HK-2 (cell line): ENCODE measurements at regions not wholly inside any gene's neighbourhood (a gene's known extent, or its start where the extent isn't known, plus 50 kb on each side); places are given as distances from the start of the nearest gene placed in this dataset.
"Not testable (repeated sequence)": the region's sequence is repeated elsewhere in the genome, so short reads cannot be mapped to it uniquely, and the experiment has no call there.

Experiments
- DNase-seq: peaks from one replicate; pipeline ENCODE4 v3.0.0-alpha.2; 2018; ENCODE audit not compliant: unreplicated experiment

- not testable (repeated sequence) for DNase-seq
Observed at GRCh38 chr11:92027136-92027535, 197.5 kb upstream of the FAT3 start.

GRCh38 chr11:92026664-92027063, 198.0 kb upstream of the FAT3 start:
- no peak for DNase-seq

- no peak for DNase-seq
Observed at GRCh38 chr11:92024788-92025187, 199.8 kb upstream of the FAT3 start.

- no peak for DNase-seq
Observed at GRCh38 chr11:92022499-92022898, 202.1 kb upstream of the FAT3 start.

GRCh38 chr11:92018332-92018731, 206.3 kb upstream of the FAT3 start:
- DNase-seq, result no peak

GRCh38 chr11:92008249-92008648, 216.4 kb upstream of the FAT3 start:
- DNase-seq, result no peak

- no peak for DNase-seq
Observed at GRCh38 chr11:92002568-92002967, 222.1 kb upstream of the FAT3 start.

- no peak for DNase-seq
Observed at GRCh38 chr11:91998481-91998880, 226.1 kb upstream of the FAT3 start.

GRCh38 chr11:91997226-91997625, 227.4 kb upstream of the FAT3 start:
- DNase-seq, result no peak

GRCh38 chr11:91996526-91996925, 228.1 kb upstream of the FAT3 start:
- no peak for DNase-seq

- not testable (repeated sequence) for DNase-seq
Observed at GRCh38 chr11:91988443-91988842, 236.2 kb upstream of the FAT3 start.

- DNase-seq, result no peak
Observed at GRCh38 chr11:91986218-91986617, 238.4 kb upstream of the FAT3 start.

GRCh38 chr11:91984033-91984584, 240.5 kb upstream of the FAT3 start:
- DNase-seq, result no peak

GRCh38 chr11:91981995-91982394, 242.6 kb upstream of the FAT3 start:
- peak; percentile 45 for DNase-seq

GRCh38 chr11:91979775-91980174, 244.8 kb upstream of the FAT3 start:
- no peak for DNase-seq

GRCh38 chr11:91978747-91979146, 245.9 kb upstream of the FAT3 start:
- DNase-seq, result no peak

GRCh38 chr11:91972665-91973266, 251.9 kb upstream of the FAT3 start:
- DNase-seq, result no peak

- DNase-seq, result no peak
Observed at GRCh38 chr11:91970624-91971023, 254.0 kb upstream of the FAT3 start.

- DNase-seq, result no peak
Observed at GRCh38 chr11:91969486-91969885, 255.1 kb upstream of the FAT3 start.

GRCh38 chr11:91967691-91968045, 256.9 kb upstream of the FAT3 start:
- DNase-seq, result no peak

- no peak for DNase-seq
Observed at GRCh38 chr11:91967026-91967690, 257.5 kb upstream of the FAT3 start.

GRCh38 chr11:91966368-91966767, 258.2 kb upstream of the FAT3 start:
- DNase-seq, result no peak

- no peak for DNase-seq
Observed at GRCh38 chr11:91960770-91961169, 263.8 kb upstream of the FAT3 start.

- no peak for DNase-seq
Observed at GRCh38 chr11:91959411-91959810, 265.2 kb upstream of the FAT3 start.
